ENCODE measurements at regions not wholly inside any gene's neighbourhood (a gene's known extent, or its start where the extent isn't known, plus 50 kb on each side); places are given as distances from the start of the nearest gene placed in this dataset.

DNA sequence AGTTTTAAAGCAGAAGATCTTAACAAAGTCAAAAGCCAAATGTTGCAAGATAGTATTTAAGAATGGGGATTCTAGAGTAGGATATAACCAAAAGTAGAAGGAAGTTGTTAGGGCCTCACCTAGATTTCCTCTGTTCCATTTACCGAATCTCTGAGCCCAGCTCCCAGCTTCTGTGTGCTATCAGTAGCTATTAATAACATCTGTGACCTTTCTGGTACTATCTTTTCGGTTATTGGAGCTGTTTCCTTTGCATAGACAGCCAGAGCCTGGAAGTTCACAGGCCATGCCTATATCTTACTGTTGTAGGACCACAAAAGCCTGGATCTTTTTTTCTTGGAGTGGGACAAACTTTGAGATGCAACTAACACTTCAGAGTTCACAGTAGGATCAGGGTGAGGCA lies 244.2 kb downstream of the PPP1R2C start:
- TF ChIP-seq, protein P1, sequence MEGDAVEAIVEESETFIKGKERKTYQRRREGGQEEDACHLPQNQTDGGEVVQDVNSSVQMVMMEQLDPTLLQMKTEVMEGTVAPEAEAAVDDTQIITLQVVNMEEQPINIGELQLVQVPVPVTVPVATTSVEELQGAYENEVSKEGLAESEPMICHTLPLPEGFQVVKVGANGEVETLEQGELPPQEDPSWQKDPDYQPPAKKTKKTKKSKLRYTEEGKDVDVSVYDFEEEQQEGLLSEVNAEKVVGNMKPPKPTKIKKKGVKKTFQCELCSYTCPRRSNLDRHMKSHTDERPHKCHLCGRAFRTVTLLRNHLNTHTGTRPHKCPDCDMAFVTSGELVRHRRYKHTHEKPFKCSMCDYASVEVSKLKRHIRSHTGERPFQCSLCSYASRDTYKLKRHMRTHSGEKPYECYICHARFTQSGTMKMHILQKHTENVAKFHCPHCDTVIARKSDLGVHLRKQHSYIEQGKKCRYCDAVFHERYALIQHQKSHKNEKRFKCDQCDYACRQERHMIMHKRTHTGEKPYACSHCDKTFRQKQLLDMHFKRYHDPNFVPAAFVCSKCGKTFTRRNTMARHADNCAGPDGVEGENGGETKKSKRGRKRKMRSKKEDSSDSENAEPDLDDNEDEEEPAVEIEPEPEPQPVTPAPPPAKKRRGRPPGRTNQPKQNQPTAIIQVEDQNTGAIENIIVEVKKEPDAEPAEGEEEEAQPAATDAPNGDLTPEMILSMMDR (IDR thresholded peaks at IDR 0.05; ENCODE audit: low read depth, low read length), result no peak
- no peak for TF ChIP-seq EZH2phosphoT487 (IDR thresholded peaks at IDR 0.05; ENCODE audit: low read depth)

Data from OCI-LY3 (cell line).